ENCODE measurements at regions not wholly inside any gene's neighbourhood (a gene's known extent, or its start where the extent isn't known, plus 50 kb on each side); places are given as distances from the start of the nearest gene placed in this dataset.

- no peak for DNase-seq (ENCODE audit: low read depth in 3 of 3)
These were observed 331.5 kb upstream of the RARB start for GRCh38 chr3:25096536-25096935.

GRCh38 chr3:25097023-25097422, 331.0 kb upstream of the RARB start:
- no peak for DNase-seq (ENCODE audit: low read depth in 3 of 3)

GRCh38 chr3:25099666-25100065, 328.4 kb upstream of the RARB start:
- no peak for DNase-seq (ENCODE audit: low read depth in 3 of 3)

- DNase-seq (ENCODE audit: low read depth in 3 of 3) = no peak
These were observed 324.7 kb upstream of the RARB start for GRCh38 chr3:25103391-25103790.

- DNase-seq (ENCODE audit: low read depth in 3 of 3) = no peak
These were observed 320.0 kb upstream of the RARB start for GRCh38 chr3:25107918-25108617.

- DNase-seq (ENCODE audit: low read depth in 3 of 3) = no peak
These were observed 317.4 kb upstream of the RARB start for GRCh38 chr3:25110642-25111041.

- DNase-seq (ENCODE audit: low read depth in 3 of 3) = no peak
These were observed 314.2 kb upstream of the RARB start for GRCh38 chr3:25113891-25114290.

GRCh38 chr3:25114532-25114931, 313.5 kb upstream of the RARB start:
- no peak for DNase-seq (ENCODE audit: low read depth in 3 of 3)

- DNase-seq (ENCODE audit: low read depth in 3 of 3) = no peak
These were observed 311.0 kb upstream of the RARB start for GRCh38 chr3:25117005-25117593.

GRCh38 chr3:25119682-25120081, 308.4 kb upstream of the RARB start:
- no peak for DNase-seq (ENCODE audit: low read depth in 3 of 3)

GRCh38 chr3:25120665-25121064, 307.4 kb upstream of the RARB start:
- no peak for DNase-seq (ENCODE audit: low read depth in 3 of 3)

GRCh38 chr3:25125201-25125600, 302.9 kb upstream of the RARB start:
- no peak for DNase-seq (ENCODE audit: low read depth in 3 of 3)

- DNase-seq (ENCODE audit: low read depth in 3 of 3) = no peak
These were observed 299.3 kb upstream of the RARB start for GRCh38 chr3:25128735-25129134.

- DNase-seq (ENCODE audit: low read depth in 3 of 3) = no peak
These were observed 297.1 kb upstream of the RARB start for GRCh38 chr3:25130724-25131520.

- no peak for DNase-seq (ENCODE audit: low read depth in 3 of 3)
These were observed 294.5 kb upstream of the RARB start for GRCh38 chr3:25133588-25133987.

- DNase-seq (ENCODE audit: low read depth in 3 of 3) = no peak
These were observed 290.5 kb upstream of the RARB start for GRCh38 chr3:25137606-25138005.

- no peak for DNase-seq (ENCODE audit: low read depth in 3 of 3)
These were observed 288.8 kb upstream of the RARB start for GRCh38 chr3:25139267-25139666.

GRCh38 chr3:25142609-25143355, 285.3 kb upstream of the RARB start:
- DNase-seq (ENCODE audit: low read depth in 3 of 3) = no peak

- no peak for DNase-seq (ENCODE audit: low read depth in 3 of 3)
These were observed 284.6 kb upstream of the RARB start for GRCh38 chr3:25143356-25144025.

GRCh38 chr3:25144430-25144829, 283.6 kb upstream of the RARB start:
- DNase-seq (ENCODE audit: low read depth in 3 of 3) = no peak

GRCh38 chr3:25145176-25145575, 282.9 kb upstream of the RARB start:
- DNase-seq (ENCODE audit: low read depth in 3 of 3) = no peak

- no peak for DNase-seq (ENCODE audit: low read depth in 3 of 3)
These were observed 277.9 kb upstream of the RARB start for GRCh38 chr3:25150199-25150598.

All from stimulated activated CD4-positive, alpha-beta T cell treated with anti-CD3 and anti-CD28 coated beads, TNF-alpha, amount 100 ng/mL, for 4 hours (primary cell).